ENCODE measurements at regions not wholly inside any gene's neighbourhood (a gene's known extent, or its start where the extent isn't known, plus 50 kb on each side); places are given as distances from the start of the nearest gene placed in this dataset.

GRCh38 chr14:97994020-97994531, 1196.9 kb downstream of the VRK1 start:
- TF ChIP-seq, protein P1, sequence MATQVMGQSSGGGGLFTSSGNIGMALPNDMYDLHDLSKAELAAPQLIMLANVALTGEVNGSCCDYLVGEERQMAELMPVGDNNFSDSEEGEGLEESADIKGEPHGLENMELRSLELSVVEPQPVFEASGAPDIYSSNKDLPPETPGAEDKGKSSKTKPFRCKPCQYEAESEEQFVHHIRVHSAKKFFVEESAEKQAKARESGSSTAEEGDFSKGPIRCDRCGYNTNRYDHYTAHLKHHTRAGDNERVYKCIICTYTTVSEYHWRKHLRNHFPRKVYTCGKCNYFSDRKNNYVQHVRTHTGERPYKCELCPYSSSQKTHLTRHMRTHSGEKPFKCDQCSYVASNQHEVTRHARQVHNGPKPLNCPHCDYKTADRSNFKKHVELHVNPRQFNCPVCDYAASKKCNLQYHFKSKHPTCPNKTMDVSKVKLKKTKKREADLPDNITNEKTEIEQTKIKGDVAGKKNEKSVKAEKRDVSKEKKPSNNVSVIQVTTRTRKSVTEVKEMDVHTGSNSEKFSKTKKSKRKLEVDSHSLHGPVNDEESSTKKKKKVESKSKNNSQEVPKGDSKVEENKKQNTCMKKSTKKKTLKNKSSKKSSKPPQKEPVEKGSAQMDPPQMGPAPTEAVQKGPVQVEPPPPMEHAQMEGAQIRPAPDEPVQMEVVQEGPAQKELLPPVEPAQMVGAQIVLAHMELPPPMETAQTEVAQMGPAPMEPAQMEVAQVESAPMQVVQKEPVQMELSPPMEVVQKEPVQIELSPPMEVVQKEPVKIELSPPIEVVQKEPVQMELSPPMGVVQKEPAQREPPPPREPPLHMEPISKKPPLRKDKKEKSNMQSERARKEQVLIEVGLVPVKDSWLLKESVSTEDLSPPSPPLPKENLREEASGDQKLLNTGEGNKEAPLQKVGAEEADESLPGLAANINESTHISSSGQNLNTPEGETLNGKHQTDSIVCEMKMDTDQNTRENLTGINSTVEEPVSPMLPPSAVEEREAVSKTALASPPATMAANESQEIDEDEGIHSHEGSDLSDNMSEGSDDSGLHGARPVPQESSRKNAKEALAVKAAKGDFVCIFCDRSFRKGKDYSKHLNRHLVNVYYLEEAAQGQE (IDR thresholded peaks at IDR 0.05; ENCODE audit: insufficient replicate concordance, low read depth) = no peak
- TF ChIP-seq POLR2AphosphoS5 (IDR thresholded peaks at IDR 0.05; ENCODE audit: low read depth) = no peak
- no peak for TF ChIP-seq SPI1 (IDR thresholded peaks at IDR 0.05; ENCODE audit: borderline replicate concordance, low read depth)
- no peak for TF ChIP-seq CTCF (IDR thresholded peaks at IDR 0.05; ENCODE audit: insufficient read depth, low read length)
- no peak for TF ChIP-seq GABPA (IDR thresholded peaks at IDR 0.05; ENCODE audit: low read depth)
- Histone ChIP-seq H3K27me3 (ENCODE audit: insufficient read depth, poor library complexity, severe bottlenecking) (no peaks in the 10 kb centered on the region), H3K4me3 (replicated peaks; ENCODE audit: insufficient read depth, low read length) (no peak overlapping the region), H3K27ac (replicated peaks) (no peak overlapping the region)
- DNase-seq (ENCODE audit: low read depth in 1 of 2, low spot score in 1 of 2) = no peak

DNA sequence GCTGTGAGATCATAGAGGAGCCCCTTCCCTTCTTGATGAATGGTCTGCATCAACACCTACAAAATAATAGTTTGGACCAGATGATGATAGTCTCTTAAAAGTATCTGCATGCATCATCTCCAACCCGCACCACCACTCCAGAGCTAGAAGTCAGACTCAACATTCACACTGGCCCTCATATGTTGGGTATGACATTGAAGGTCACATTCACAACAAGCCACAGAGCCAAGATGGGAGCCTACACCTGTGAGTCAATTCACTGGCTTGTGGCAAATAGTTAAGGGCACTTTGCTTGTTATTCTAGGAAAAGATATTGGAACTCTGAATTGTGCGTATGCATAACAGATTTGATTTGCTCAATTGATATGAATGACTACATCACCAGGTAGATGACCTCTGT, 1197.9 kb downstream of the VRK1 start:
- Histone ChIP-seq H3K27me3 (ENCODE audit: insufficient read depth, poor library complexity, severe bottlenecking) (no peaks in the 10 kb centered on the region), H3K27ac (replicated peaks) (no peak overlapping the region), H3K4me3 (replicated peaks; ENCODE audit: insufficient read depth, low read length) (no peak overlapping the region)
- DNase-seq (ENCODE audit: low read depth in 1 of 2, low spot score in 1 of 2) = no peak
- TF ChIP-seq POLR2AphosphoS5 (IDR thresholded peaks at IDR 0.05; ENCODE audit: low read depth) (no peak), SPI1 (IDR thresholded peaks at IDR 0.05; ENCODE audit: borderline replicate concordance, low read depth) (no peak), CTCF (IDR thresholded peaks at IDR 0.05; ENCODE audit: insufficient read depth, low read length) (no peak), GABPA (IDR thresholded peaks at IDR 0.05; ENCODE audit: low read depth) (no peak)
- TF ChIP-seq, protein P1 (IDR thresholded peaks at IDR 0.05; ENCODE audit: insufficient replicate concordance, low read depth) = no peak

- no peak overlapping the region for H3K27ac ChIP-seq (replicated peaks)
- no peak for DNase-seq (ENCODE audit: low read depth in 1 of 2, low spot score in 1 of 2)
- H3K4me3 ChIP-seq (replicated peaks; ENCODE audit: insufficient read depth, low read length) = no peak overlapping the region
- TF ChIP-seq SPI1 (IDR thresholded peaks at IDR 0.05; ENCODE audit: borderline replicate concordance, low read depth) (no peak), GABPA (IDR thresholded peaks at IDR 0.05; ENCODE audit: low read depth) (no peak), POLR2AphosphoS5 (IDR thresholded peaks at IDR 0.05; ENCODE audit: low read depth) (no peak), CTCF (IDR thresholded peaks at IDR 0.05; ENCODE audit: insufficient read depth, low read length) (no peak)
- TF ChIP-seq, protein P1 (IDR thresholded peaks at IDR 0.05; ENCODE audit: insufficient replicate concordance, low read depth) = no peak
- no peaks in the 10 kb centered on the region for H3K27me3 ChIP-seq (ENCODE audit: insufficient read depth, poor library complexity, severe bottlenecking)
Observed at GRCh38 chr14:97995531-97995930, 1198.3 kb downstream of the VRK1 start.
